TTC549 (cell line): ENCODE measurements at regions not wholly inside any gene's neighbourhood (a gene's known extent, or its start where the extent isn't known, plus 50 kb on each side); places are given as distances from the start of the nearest gene placed in this dataset.
A peak's percentile ranks its signal among the peaks of the same experiment; 100 is the strongest.

Experiments
- FAIRE-seq: peaks from 2 replicates; lab custom pipeline; 2012; peaks lifted over from hg19 to GRCh38; lab: Jason Lieb, UNC

DNA sequence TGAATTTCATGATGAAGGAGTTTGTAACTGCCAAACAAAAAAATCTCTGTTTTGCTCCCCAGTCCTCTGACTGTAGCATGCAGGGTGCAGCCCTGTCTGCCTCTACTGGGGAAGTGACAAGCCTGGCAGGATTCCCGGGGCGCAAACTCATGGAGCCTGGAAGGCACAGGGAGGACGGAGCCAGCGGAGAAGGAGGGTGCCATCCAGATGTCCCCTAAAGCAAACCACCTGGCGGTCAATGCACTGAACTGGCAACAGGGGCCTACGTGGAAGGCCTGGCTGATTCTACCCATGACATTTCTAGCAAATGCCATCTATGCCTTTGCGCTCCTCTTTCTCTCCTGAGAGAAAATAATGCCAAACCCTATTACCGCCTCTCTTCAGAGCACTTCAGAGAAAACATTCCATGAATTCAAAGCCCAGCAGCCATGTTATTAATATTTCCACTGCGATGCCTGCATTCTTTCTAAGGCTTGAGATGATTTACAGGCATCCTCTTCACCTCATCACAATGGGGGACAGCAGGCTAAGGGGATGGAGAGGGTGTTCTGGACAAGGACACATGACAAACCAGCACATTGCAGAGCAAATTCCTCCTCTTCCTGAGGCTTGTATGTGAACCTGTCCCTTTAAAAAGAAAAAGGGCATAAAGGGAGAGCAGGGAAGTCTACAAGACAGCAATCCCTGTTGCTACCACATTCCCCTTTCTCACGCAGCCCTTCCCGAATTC is 329.3 kb upstream of the NOCT start:
- FAIRE-seq = no peak

DNA sequence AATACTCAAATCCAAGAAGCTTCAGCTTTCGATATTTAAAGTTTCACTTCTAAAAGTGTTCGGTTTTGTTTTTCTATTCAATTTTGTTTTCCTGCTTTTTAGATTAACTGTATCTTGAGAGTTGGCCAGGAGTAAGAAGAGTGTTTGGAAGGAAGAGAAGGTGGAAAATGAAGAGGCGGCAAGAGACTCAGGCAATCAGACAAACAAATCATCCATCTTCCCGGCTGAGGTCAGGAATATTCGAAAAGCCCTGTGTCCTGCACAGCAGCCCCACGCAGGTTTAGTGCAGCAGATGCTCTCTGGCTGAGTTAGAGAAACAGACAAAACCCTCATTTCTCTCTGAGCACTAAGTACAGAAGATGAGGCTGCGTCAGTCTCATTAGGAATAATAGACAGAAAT is 330.3 kb upstream of the NOCT start:
- no peak for FAIRE-seq

DNA sequence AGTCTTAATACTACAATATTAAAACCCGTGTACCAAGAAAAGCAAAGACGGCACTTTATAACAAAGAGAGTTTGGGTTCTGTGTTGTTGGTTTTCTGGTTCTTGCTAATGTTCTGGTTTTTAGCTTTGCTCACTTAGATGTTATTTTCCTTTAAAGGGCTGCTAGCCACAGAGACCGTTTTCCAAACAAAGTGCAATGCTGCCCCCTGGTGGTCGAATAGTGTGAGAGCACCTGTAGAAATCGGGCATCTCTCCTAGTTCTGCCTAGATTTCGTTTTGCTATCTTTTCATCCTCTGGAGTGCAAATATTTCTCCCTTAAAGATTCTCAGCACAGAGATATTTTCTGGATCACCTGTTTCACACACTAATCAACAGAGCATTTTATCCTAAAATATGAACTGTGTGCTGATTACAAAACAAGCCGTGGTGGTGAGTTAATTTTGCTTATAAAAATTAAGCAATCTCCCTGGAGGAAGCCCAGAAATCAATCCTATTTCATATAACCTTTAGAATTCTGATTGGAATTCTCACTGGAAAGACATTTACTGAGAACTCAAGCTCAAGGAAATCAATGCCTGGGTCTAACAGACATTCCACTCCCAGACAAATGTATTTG is 334.5 kb upstream of the NOCT start:
- FAIRE-seq = peak; percentile 63

DNA sequence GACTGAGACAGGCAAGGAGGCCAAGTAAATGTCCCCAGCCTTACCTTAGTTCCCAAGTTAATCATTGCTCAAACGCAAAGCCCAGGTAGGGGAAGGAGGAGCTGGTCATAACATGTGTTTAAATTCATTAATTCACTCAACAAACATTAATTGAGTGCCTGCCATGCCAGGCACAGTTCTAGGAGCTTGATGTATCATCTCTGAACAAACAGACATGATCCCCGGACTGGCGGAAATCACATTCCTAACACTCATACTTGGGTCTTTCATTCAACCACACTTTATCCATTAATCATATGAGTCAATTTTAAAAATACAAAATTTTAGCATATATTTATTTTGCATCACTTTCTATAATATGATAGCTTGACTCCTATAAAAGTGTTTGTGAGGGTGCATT is 335.3 kb upstream of the NOCT start:
- FAIRE-seq = no peak

DNA sequence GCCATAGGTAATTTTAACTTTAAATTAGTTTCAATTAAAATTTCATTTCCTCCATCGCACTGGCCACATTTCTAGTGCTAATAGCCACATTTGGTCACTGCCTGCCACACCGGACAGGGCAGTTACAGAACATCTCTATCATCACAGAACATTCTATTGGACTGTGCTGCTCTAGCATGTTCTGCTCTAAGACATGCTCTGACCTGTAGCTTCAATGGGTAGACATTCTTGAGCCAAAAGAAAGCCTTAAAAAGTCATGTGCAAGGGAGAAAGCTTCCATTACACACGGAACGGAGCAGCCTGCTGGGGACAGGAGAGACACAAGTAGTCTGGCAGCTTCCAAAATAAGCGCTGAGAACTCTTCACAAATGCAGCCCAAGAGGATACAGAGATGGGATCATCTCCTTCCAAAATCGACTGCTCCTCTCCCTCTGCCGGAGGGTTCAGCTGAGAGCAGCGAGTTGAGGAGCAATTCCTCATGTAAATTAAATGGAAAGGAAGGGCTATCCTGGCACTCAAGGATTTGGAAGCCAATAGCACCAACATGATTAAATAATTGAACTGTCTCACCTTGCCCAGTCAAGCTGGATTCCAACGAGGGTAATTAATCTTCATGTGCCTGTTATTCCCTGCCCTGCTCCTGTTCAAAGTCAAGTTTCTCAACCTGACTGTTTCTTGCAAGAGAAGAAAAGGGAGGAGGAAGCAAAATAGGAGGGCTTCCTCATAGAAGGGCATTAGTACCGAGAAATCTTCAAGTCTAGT is 336.4 kb upstream of the NOCT start:
- FAIRE-seq = no peak

DNA sequence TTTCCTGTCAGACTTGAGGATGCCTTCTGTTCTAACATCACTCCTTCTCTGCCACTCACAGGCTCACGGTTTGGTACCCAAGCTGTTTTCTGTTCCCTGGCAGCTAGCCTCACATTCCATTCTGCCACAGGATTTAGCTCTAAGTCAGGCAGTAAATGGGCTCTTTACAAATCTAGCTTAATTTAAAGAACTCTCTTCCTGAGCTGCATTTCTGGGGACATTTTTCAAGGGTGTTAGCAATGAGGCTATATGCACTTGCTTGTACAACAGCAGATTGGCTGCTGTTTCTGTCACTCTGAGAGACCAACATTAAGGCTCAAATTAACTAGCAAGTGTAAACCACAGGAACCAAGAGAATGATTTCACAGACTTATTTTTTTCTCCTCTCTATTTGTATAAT is 337.8 kb upstream of the NOCT start:
- no peak for FAIRE-seq

- no peak for FAIRE-seq
These were observed 338.4 kb upstream of the NOCT start for GRCh38 chr4:138677212-138677611.

- no peak for FAIRE-seq
These were observed 339.9 kb upstream of the NOCT start for GRCh38 chr4:138675685-138676084.

GRCh38 chr4:138674209-138674608 is 341.4 kb upstream of the NOCT start:
- no peak for FAIRE-seq

DNA sequence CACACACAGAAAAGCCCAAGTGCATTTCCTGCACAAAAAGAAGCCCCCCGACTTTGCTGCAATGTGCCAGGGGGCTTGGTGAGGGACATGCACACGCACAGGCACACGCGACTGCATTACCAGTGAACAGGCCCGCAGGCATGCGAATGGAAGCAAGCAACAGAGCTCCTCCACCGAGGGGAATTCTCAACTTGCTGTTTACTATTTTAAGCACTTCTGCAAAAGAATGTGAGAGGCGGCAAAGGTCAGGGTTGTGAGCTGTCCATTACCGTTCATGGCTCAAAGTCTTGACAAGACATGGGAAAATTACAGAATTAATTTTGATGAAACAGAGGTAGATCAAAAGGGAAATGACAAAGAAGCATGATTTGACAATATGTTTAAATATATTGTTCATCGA is 342.5 kb upstream of the NOCT start:
- FAIRE-seq = no peak

GRCh38 chr4:138672393-138672976 is 343.1 kb upstream of the NOCT start:
- no peak for FAIRE-seq

- FAIRE-seq = no peak
These were observed 343.9 kb upstream of the NOCT start for GRCh38 chr4:138671606-138672084.

DNA sequence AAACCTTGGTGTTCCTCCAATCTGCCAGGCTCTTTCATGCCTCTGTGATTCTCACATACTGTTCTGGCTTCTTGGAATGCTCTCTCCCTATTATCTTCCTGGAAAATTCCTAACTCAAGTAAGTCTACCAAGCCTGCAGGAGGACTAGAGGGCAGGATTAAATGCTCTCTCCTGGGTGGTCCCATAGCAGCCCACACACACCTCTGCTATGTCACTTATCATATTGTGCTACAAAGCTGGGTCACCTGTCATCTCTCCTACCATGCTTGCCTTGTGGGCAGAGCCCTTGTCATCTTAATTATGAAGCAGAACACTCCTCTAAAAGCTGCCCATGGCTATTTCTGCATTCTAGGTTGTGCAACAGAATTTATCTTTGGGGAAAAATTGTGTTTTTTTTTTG is 344.5 kb upstream of the NOCT start:
- no peak for FAIRE-seq

DNA sequence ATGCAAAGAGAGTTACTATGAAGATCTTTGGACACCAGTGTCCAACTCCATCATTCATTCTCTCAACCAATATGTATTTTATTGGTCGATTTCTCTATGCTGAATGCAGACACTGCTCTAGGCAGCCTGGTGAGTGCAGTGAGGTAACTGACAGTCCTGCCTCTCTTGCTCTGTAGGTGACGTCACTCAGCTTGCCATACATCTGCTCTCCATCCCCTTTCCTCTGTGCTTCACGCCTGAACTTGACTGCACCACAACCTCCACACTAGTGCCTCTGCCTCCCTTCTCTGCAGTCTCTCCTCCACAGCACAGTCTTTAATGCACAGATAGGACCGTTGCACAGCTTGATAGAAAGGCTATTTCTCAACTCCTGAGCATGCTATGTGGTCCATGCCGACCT is 344.9 kb upstream of the NOCT start:
- FAIRE-seq = no peak

GRCh38 chr4:138669479-138670315 is 345.9 kb upstream of the NOCT start:
- FAIRE-seq = no peak

- no peak for FAIRE-seq
These were observed 347.3 kb upstream of the NOCT start for GRCh38 chr4:138668309-138668708.

GRCh38 chr4:138666366-138666765 is 349.2 kb upstream of the NOCT start:
- FAIRE-seq = no peak

DNA sequence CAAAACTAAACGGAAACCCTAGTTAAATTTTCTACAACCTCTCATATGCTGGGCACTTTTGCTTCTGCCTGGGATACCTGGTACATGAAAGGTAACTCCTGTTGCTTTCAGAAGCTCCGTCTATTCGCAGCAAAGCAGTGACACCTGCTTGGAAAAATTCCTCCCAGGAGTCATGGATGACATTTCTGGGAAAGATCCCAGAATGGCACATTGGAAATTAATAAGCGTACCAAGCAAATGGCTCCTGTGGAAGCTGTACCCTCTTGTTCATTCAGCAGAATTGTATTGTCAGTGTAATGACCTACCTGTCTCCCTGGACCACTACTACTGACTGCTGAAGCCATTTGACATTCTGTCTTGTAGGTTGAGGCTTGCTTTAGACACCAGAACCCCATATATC is 349.7 kb upstream of the NOCT start:
- FAIRE-seq = no peak

DNA sequence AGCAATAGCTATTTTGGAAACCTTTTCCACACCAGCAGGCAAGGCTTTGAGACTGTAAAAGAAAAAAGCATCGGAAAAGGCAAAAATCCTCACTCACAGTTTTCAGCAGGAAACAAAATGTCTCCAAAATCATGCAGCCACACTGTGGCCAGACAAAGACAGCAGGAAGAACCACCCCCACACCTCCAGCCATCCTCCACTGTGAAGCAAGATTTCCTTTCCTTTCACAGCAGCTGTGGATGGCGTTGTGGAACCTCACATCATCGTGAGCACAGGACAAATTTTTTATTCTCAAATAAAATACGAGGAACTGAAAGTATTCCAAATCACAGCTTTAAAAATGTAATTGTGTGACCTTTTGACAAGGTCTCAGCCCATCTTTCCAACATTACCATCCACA is 351.7 kb upstream of the NOCT start:
- FAIRE-seq = no peak

- FAIRE-seq = no peak
These were observed 355.7 kb upstream of the NOCT start for GRCh38 chr4:138659812-138660316.

DNA sequence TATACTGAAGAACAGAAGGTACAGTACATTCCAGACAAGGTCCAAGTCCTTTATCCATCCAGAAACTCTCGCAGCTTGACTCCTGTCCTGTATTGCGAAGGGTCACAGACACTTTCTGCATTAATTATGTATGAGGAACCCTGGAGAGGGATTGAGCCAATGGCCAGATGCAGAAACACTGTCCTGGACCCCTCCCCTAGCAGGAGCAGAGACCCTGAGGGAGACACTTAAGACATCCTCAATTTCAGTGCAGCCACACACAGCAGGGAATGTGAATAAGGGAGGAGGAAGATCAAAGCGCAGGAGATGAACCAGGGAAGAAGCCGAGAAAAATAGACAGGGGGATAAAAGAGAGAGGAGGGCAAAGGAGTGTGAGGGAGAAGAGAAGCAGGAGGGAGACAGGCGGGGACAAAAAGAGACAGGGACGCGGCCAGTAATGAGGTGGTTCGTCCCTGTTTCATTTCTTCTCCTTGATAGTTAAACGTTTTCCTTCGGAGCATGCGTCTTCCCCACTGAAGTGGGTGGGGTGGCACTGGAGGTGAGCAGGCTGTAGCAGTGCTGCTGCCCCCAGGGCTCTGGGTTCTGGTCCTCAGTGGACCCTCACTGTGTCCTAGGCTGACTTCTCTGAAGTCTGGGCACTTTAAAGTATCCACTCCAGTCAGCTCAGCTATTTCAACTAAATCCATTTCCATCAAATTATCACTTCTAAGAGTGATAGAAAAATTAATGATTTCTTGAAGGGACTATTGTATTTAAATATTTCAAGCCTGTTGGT is 356.4 kb upstream of the NOCT start:
- FAIRE-seq = no peak
